ENCODE measurements at regions not wholly inside any gene's neighbourhood (a gene's known extent, or its start where the extent isn't known, plus 50 kb on each side); places are given as distances from the start of the nearest gene placed in this dataset.
"Not testable (repeated sequence)": the region's sequence is repeated elsewhere in the genome, so short reads cannot be mapped to it uniquely, and the experiment has no call there.

DNA sequence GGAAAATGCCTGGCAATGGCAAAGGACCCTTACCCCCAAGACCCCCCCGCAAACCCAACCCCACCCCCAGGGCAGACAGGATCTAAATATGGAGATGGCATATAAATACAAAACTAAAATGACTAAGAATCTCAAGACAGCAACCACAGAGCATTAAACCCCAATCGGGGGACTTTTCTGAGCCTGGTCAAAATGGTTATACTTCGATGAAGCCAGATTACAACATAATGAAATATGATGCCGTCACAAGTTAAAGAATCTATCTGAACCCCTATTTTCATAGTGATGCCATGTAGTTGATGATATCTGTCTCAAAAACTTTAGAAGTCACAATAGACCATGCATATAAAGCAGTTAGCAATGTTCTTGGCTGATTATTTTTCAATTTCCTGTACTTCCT is 223.6 kb downstream of the CGGBP1 start:
- no peak overlapping the region for H3K4me3 ChIP-seq (ENCODE audit: low read length in 2 of 2)
- no peak overlapping the region for H3K27ac ChIP-seq (ENCODE audit: low read depth in 2 of 2, low read length in 2 of 2)
- H3K9me3 ChIP-seq (ENCODE audit: control insufficient read depth in 2 of 2, low read length in 2 of 2) = no peaks in the 10 kb centered on the region
- no peaks in the 10 kb centered on the region for H3K27me3 ChIP-seq (ENCODE audit: control insufficient read depth in 2 of 2, insufficient read depth in 2 of 2, low read length in 2 of 2)
- no peak overlapping the region for H3K9ac ChIP-seq (ENCODE audit: low read depth in 1 of 2, low read length in 2 of 2)
- H3K36me3 ChIP-seq (ENCODE audit: control insufficient read depth in 2 of 2, insufficient read depth in 2 of 2, low read length in 2 of 2) = no peaks in the 10 kb centered on the region
- no peaks in the 10 kb centered on the region for H3K4me1 ChIP-seq (ENCODE audit: control insufficient read depth in 2 of 2, insufficient read depth in 2 of 2, low read length in 2 of 2)

- Histone ChIP-seq H3K9me3 (ENCODE audit: control insufficient read depth in 2 of 2, low read length in 2 of 2) (no peaks in the 10 kb centered on the region), H3K27ac (ENCODE audit: low read depth in 2 of 2, low read length in 2 of 2) (no peak overlapping the region), H3K4me1 (ENCODE audit: control insufficient read depth in 2 of 2, insufficient read depth in 2 of 2, low read length in 2 of 2) (no peaks in the 10 kb centered on the region), H3K36me3 (ENCODE audit: control insufficient read depth in 2 of 2, insufficient read depth in 2 of 2, low read length in 2 of 2) (no peaks in the 10 kb centered on the region), H3K9ac (ENCODE audit: low read depth in 1 of 2, low read length in 2 of 2) (no peak overlapping the region), H3K27me3 (ENCODE audit: control insufficient read depth in 2 of 2, insufficient read depth in 2 of 2, low read length in 2 of 2) (no peaks in the 10 kb centered on the region), H3K4me3 (ENCODE audit: low read length in 2 of 2) (no peak overlapping the region)
These were observed 224.5 kb downstream of the CGGBP1 start for GRCh38 chr3:87834327-87834726.

GRCh38 chr3:87833039-87833377 is 225.8 kb downstream of the CGGBP1 start:
- H3K27ac ChIP-seq (ENCODE audit: low read depth in 2 of 2, low read length in 2 of 2) = no peak overlapping the region
- no peak overlapping the region for H3K4me3 ChIP-seq (ENCODE audit: low read length in 2 of 2)
- H3K27me3 ChIP-seq (ENCODE audit: control insufficient read depth in 2 of 2, insufficient read depth in 2 of 2, low read length in 2 of 2) = no peaks in the 10 kb centered on the region
- H3K9me3 ChIP-seq (ENCODE audit: control insufficient read depth in 2 of 2, low read length in 2 of 2) = no peaks in the 10 kb centered on the region
- no peaks in the 10 kb centered on the region for H3K36me3 ChIP-seq (ENCODE audit: control insufficient read depth in 2 of 2, insufficient read depth in 2 of 2, low read length in 2 of 2)
- H3K4me1 ChIP-seq (ENCODE audit: control insufficient read depth in 2 of 2, insufficient read depth in 2 of 2, low read length in 2 of 2) = no peaks in the 10 kb centered on the region
- no peak overlapping the region for H3K9ac ChIP-seq (ENCODE audit: low read depth in 1 of 2, low read length in 2 of 2)

GRCh38 chr3:87828046-87828445 is 230.8 kb downstream of the CGGBP1 start:
- no peak overlapping the region for H3K9ac ChIP-seq (ENCODE audit: low read depth in 1 of 2, low read length in 2 of 2)

GRCh38 chr3:87822563-87822962 is 236.2 kb downstream of the CGGBP1 start:
- H3K9me3 ChIP-seq (ENCODE audit: control insufficient read depth in 2 of 2, low read length in 2 of 2) = no peaks in the 10 kb centered on the region
- H3K9ac ChIP-seq (ENCODE audit: low read depth in 1 of 2, low read length in 2 of 2) = no peak overlapping the region
- H3K27ac ChIP-seq (ENCODE audit: low read depth in 2 of 2, low read length in 2 of 2) = no peak overlapping the region
- H3K27me3 ChIP-seq (ENCODE audit: control insufficient read depth in 2 of 2, insufficient read depth in 2 of 2, low read length in 2 of 2) = no peaks in the 10 kb centered on the region
- H3K4me3 ChIP-seq (ENCODE audit: low read length in 2 of 2) = no peak overlapping the region
- H3K36me3 ChIP-seq (ENCODE audit: control insufficient read depth in 2 of 2, insufficient read depth in 2 of 2, low read length in 2 of 2) = no peaks in the 10 kb centered on the region
- H3K4me1 ChIP-seq (ENCODE audit: control insufficient read depth in 2 of 2, insufficient read depth in 2 of 2, low read length in 2 of 2) = no peaks in the 10 kb centered on the region

More at GRCh38 chr3:87828046-87828445, 230.8 kb downstream of the CGGBP1 start:
- Histone ChIP-seq H3K36me3 (ENCODE audit: control insufficient read depth in 2 of 2, insufficient read depth in 2 of 2, low read length in 2 of 2) (no peaks in the 10 kb centered on the region), H3K4me1 (ENCODE audit: control insufficient read depth in 2 of 2, insufficient read depth in 2 of 2, low read length in 2 of 2) (no peaks in the 10 kb centered on the region), H3K4me3 (ENCODE audit: low read length in 2 of 2) (no peak overlapping the region), H3K27ac (ENCODE audit: low read depth in 2 of 2, low read length in 2 of 2) (no peak overlapping the region), H3K27me3 (ENCODE audit: control insufficient read depth in 2 of 2, insufficient read depth in 2 of 2, low read length in 2 of 2) (no peaks in the 10 kb centered on the region), H3K9me3 (ENCODE audit: control insufficient read depth in 2 of 2, low read length in 2 of 2) (no peaks in the 10 kb centered on the region)

- H3K4me3 ChIP-seq (ENCODE audit: low read length in 2 of 2); H3K4me1 ChIP-seq (ENCODE audit: control insufficient read depth in 2 of 2, insufficient read depth in 2 of 2, low read length in 2 of 2); H3K9ac ChIP-seq (ENCODE audit: low read depth in 1 of 2, low read length in 2 of 2); H3K36me3 ChIP-seq (ENCODE audit: control insufficient read depth in 2 of 2, insufficient read depth in 2 of 2, low read length in 2 of 2); H3K9me3 ChIP-seq (ENCODE audit: control insufficient read depth in 2 of 2, low read length in 2 of 2); H3K27me3 ChIP-seq (ENCODE audit: control insufficient read depth in 2 of 2, insufficient read depth in 2 of 2, low read length in 2 of 2); H3K27ac ChIP-seq (ENCODE audit: low read depth in 2 of 2, low read length in 2 of 2): not testable (repeated sequence)
These were observed 245.3 kb downstream of the CGGBP1 start for GRCh38 chr3:87813503-87813902.

DNA sequence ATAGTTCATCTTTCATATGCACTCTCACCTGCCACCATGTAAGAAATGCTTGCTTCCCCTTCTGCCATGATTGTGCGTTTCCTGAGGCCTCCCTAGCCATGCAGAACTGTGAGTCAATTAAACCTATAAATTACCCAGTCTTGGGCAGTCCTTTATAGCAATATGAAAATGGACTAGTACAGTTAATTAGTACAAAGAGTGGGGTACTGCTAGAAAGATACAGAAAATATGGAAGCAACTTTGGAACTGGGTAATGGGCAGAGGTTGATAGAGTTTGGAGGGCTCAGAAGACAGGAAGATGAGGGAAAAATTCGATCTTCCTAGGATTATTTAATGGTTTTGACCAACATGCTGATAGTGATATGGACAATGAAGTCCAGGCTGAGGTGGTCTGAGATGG is 246.9 kb downstream of the CGGBP1 start:
- Histone ChIP-seq H3K36me3 (ENCODE audit: control insufficient read depth in 2 of 2, insufficient read depth in 2 of 2, low read length in 2 of 2) (no peaks in the 10 kb centered on the region), H3K9ac (ENCODE audit: low read depth in 1 of 2, low read length in 2 of 2) (no peak overlapping the region), H3K27ac (ENCODE audit: low read depth in 2 of 2, low read length in 2 of 2) (no peak overlapping the region), H3K9me3 (ENCODE audit: control insufficient read depth in 2 of 2, low read length in 2 of 2) (no peaks in the 10 kb centered on the region), H3K27me3 (ENCODE audit: control insufficient read depth in 2 of 2, insufficient read depth in 2 of 2, low read length in 2 of 2) (no peaks in the 10 kb centered on the region), H3K4me3 (ENCODE audit: low read length in 2 of 2) (no peak overlapping the region), H3K4me1 (ENCODE audit: control insufficient read depth in 2 of 2, insufficient read depth in 2 of 2, low read length in 2 of 2) (no peaks in the 10 kb centered on the region)

DNA sequence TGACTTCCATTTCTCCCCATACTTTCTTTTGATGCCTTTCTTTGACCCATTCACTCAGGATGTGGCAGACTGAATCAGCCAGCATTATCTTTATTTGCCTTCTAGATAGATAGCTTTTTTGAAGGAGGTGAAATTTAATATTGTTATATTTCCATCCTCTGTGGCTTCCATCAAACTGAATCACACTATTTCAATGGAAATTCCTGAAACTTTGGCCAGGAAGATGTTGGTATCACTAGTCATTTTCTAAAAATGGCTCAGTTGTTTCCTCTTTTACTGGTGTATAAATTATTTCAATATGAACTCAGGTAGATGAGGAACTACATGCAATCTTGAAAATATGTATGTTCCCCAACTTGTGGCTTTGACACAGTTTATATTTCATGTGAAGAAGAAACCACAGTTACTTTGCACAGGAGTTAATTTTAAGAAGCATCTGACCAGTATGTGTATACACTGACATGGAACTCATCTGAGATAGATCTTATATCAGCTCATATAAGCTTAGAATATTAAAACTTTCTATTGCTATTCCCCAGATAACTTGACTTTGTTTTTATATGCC is 248.3 kb downstream of the CGGBP1 start:
- Histone ChIP-seq H3K4me3 (ENCODE audit: low read length in 2 of 2) (no peak overlapping the region), H3K9me3 (ENCODE audit: control insufficient read depth in 2 of 2, low read length in 2 of 2) (no peaks in the 10 kb centered on the region), H3K27me3 (ENCODE audit: control insufficient read depth in 2 of 2, insufficient read depth in 2 of 2, low read length in 2 of 2) (no peaks in the 10 kb centered on the region), H3K27ac (ENCODE audit: low read depth in 2 of 2, low read length in 2 of 2) (no peak overlapping the region), H3K36me3 (ENCODE audit: control insufficient read depth in 2 of 2, insufficient read depth in 2 of 2, low read length in 2 of 2) (no peaks in the 10 kb centered on the region), H3K9ac (ENCODE audit: low read depth in 1 of 2, low read length in 2 of 2) (no peak overlapping the region), H3K4me1 (ENCODE audit: control insufficient read depth in 2 of 2, insufficient read depth in 2 of 2, low read length in 2 of 2) (no peaks in the 10 kb centered on the region)

- Histone ChIP-seq H3K9ac (ENCODE audit: low read depth in 1 of 2, low read length in 2 of 2) (no peak overlapping the region), H3K27me3 (ENCODE audit: control insufficient read depth in 2 of 2, insufficient read depth in 2 of 2, low read length in 2 of 2) (no peaks in the 10 kb centered on the region), H3K27ac (ENCODE audit: low read depth in 2 of 2, low read length in 2 of 2) (no peak overlapping the region), H3K4me3 (ENCODE audit: low read length in 2 of 2) (no peak overlapping the region), H3K36me3 (ENCODE audit: control insufficient read depth in 2 of 2, insufficient read depth in 2 of 2, low read length in 2 of 2) (no peaks in the 10 kb centered on the region), H3K4me1 (ENCODE audit: control insufficient read depth in 2 of 2, insufficient read depth in 2 of 2, low read length in 2 of 2) (no peaks in the 10 kb centered on the region), H3K9me3 (ENCODE audit: control insufficient read depth in 2 of 2, low read length in 2 of 2) (no peaks in the 10 kb centered on the region)
These were observed 253.1 kb downstream of the CGGBP1 start for GRCh38 chr3:87805670-87806069.

DNA sequence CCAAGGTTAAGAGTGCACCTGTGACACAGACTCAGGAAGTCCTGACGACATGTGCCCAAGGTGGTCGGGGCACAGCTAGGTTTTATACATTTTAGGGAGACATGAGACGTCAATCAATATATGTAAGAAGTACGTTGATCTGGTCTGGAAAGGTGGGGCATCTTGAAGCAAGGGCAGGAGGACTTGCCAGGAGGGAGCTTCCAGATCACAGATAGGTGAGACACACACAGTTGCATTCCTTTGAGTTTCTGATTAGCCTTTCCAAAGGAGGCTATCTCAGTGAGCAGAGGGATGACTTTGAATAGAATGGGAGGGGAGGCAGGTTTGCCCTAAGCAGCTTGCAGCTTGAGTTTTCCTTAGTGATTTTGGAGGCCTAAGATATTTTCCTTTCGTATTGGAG is 257.4 kb downstream of the CGGBP1 start:
- no peak overlapping the region for H3K9ac ChIP-seq (ENCODE audit: low read depth in 1 of 2, low read length in 2 of 2)
- H3K27me3 ChIP-seq (ENCODE audit: control insufficient read depth in 2 of 2, insufficient read depth in 2 of 2, low read length in 2 of 2) = no peaks in the 10 kb centered on the region
- H3K4me3 ChIP-seq (ENCODE audit: low read length in 2 of 2) = no peak overlapping the region
- H3K9me3 ChIP-seq (ENCODE audit: control insufficient read depth in 2 of 2, low read length in 2 of 2) = no peaks in the 10 kb centered on the region
- H3K27ac ChIP-seq (ENCODE audit: low read depth in 2 of 2, low read length in 2 of 2) = no peak overlapping the region
- no peaks in the 10 kb centered on the region for H3K36me3 ChIP-seq (ENCODE audit: control insufficient read depth in 2 of 2, insufficient read depth in 2 of 2, low read length in 2 of 2)
- H3K4me1 ChIP-seq (ENCODE audit: control insufficient read depth in 2 of 2, insufficient read depth in 2 of 2, low read length in 2 of 2) = no peaks in the 10 kb centered on the region

GRCh38 chr3:87800516-87800915 is 258.3 kb downstream of the CGGBP1 start:
- Histone ChIP-seq H3K36me3 (ENCODE audit: control insufficient read depth in 2 of 2, insufficient read depth in 2 of 2, low read length in 2 of 2) (no peaks in the 10 kb centered on the region), H3K9ac (ENCODE audit: low read depth in 1 of 2, low read length in 2 of 2) (no peak overlapping the region), H3K27me3 (ENCODE audit: control insufficient read depth in 2 of 2, insufficient read depth in 2 of 2, low read length in 2 of 2) (no peaks in the 10 kb centered on the region), H3K27ac (ENCODE audit: low read depth in 2 of 2, low read length in 2 of 2) (no peak overlapping the region), H3K9me3 (ENCODE audit: control insufficient read depth in 2 of 2, low read length in 2 of 2) (no peaks in the 10 kb centered on the region), H3K4me3 (ENCODE audit: low read length in 2 of 2) (no peak overlapping the region), H3K4me1 (ENCODE audit: control insufficient read depth in 2 of 2, insufficient read depth in 2 of 2, low read length in 2 of 2) (no peaks in the 10 kb centered on the region)
